ENCODE measurements at regions not wholly inside any gene's neighbourhood (a gene's known extent, or its start where the extent isn't known, plus 50 kb on each side); places are given as distances from the start of the nearest gene placed in this dataset.

DNA sequence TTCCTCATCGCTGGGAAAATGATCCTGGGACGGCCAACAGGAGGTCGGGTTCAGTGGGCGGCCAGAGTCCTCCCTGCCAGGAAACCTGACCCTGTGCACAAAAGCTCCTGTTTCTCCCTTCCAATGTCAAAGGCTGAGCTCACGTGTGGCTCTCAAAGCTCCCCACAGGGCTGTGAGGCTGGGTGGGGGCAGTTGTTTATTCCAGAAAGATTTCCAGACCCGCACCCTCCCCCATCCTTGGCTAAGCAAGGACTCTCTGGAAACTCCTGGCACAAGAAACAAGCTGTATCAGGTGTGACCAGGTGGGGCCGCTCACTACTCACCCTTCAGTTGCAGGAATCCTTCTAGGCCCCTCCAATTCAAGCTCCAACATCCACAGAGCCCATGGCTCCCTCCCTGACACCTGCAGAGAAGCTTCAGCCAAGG lies 131.9 kb downstream of the SHANK2 start:
- DNase-seq, result no peak

DNA sequence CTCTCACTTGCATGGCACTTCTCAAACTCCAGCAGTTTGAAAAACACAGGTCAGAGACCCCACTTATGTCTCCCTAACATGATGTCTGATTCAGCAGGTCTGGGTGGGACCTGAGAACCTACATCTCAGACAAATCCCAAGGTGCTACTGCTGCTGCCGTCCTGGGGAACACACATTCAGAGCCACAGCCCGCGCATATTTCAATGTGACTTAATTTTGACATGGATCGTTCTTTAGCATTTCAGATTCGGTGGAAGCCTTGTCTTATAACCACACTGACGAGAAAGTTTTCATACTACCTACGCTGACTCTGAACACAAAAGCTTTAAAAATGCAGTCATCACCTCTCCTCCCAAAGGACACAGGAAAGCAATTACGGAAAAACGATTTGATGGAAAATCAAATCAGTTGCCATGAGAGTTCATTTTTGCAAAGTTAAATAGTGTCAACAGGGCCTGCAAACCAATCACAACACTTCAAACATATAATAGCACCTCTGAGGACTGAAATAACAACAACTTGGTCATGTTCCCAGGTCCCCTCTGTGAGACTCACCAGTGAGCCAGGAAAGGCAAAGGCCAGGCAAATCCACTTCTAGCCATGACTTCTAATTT lies 132.6 kb downstream of the SHANK2 start:
- no peak for DNase-seq

DNA sequence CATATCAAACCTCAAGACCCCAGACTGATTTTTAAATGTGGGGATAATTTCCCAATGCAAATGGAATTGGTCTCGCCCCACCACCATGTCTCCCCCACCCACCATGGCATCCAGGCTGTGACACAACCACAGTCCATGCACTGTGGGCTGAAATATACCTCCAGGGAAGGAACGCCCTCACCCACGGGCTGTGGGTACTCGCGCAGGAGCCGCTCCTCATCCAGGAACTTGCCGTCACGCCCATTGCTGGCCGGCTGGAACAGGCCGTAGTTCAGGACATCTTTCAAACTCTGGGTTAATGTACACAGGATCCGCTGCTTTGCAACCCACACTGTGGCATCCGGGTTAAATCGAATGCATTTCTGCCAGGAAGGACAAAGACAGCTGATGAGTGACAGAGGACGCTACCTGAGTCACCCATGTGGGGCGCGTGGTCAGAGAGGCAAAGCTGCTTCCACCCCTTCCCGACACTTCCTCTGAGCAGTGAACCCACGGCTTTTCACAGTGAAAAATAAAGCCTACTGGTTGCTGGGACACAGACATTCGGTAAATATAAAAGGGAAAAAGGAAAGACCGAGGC lies 133.6 kb downstream of the SHANK2 start:
- DNase-seq, result no peak

DNA sequence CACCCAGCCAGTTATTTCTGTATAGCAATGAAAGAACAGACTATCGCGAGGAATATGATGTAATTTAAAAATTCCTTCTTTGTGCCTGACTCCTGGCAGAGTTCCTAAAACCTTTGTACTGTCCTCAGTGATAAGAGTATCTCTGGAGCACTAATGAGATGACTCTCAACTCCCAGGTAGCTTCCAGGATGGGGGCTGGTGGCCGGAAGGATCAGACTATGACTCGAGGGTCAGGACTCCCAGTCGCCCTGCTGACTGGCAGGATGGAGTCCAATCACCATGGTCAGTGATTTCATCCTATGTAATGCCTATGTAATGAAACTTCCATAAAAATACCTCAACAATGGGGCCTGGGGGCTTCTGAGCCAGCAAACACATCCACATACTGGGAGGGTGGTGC lies 135.1 kb downstream of the SHANK2 start:
- peak; percentile 44 for DNase-seq

DNA sequence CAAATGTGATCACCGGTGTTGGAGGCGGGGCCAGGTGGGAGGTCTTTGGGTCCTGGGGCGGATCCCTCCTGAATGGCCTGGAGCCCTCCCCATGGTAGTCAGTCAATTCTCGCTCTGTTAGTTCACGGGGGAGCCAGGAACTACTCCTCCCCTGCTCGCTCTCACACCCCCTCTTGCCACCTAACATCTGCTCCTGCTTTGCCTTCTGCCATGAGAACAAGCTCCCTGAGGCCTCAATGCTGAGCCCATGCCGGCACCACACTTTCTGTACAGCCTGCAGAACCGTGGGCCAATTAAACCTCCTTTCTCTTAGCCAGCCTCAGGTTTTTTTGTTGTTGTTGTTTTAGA lies 135.7 kb downstream of the SHANK2 start:
- no peak for DNase-seq

DNA sequence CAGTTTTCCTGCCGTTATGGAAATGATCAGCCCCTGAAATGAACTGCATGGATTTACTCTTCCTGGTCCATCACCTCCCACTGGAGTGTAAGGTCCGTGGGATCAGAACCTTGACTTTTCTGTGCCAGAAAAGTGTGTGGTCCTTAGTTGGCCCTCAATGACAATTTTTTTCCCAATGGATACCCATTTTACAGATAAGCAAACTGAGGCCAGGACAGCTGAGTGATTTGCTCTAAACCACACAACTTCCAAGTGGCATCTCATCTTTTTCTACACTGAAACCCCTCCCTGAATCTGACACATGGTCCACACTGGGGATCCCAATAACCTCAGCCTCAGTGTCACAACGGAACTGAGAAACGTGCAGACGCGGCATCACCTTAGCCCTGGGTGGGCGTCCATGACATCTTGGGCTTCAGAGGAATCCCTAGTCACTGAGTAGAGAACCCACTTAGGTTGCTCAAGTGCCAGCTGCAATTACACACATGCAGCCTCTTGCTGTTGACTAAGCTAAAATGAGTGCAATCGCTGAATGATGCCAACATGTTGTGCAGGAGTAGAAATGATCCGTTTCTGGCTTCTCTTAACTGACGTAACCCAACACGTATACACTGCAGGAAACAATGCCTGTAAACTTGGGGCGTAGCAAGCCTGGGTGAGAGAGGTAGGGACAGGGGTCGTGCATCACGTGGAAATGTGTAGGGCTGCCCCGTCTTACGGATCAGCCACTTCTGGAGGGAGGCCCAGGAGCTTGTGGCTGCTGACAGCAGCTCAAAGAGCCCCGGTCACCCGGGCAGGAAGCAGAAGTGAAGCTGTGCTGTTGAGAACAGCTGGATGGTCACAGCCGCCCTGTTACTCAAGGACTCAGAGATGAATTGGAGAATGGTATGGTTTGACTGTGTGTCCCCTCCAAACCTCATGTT lies 136.3 kb downstream of the SHANK2 start:
- DNase-seq, result no peak

DNA sequence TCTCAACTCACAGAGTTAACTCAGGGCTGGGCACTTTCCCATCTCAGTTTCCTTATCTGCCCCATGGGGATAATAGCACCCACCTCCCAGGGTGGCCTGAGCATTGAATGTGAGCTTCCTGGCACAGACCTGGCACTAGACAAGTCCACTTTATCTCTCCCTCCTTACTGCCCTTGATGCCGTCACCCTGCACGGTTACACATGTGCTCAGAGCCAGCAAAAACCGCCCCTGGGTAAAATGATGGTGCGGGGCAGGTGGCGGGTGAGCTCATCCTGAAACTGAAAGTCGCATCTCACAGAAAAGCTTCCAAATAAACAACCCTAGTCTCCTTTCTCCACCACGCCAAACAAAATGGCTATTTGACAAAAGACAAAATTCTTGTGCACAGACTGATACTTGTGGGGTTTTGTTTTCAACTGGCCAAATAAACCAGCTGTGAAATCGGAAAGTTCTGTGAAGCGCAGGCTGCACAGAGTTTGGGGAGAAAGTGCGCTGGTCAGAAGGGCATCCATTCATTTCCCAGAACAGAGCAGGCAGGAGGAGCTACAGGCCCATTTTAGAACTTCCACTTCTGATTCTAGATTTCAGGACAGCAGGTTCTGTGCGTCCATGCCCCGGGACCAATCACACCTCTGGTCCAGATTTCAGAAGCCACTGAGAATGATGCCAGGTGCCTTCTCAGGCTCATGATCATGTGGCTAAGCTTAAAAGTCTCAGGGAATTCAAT lies 138.1 kb downstream of the SHANK2 start:
- no peak for DNase-seq

DNA sequence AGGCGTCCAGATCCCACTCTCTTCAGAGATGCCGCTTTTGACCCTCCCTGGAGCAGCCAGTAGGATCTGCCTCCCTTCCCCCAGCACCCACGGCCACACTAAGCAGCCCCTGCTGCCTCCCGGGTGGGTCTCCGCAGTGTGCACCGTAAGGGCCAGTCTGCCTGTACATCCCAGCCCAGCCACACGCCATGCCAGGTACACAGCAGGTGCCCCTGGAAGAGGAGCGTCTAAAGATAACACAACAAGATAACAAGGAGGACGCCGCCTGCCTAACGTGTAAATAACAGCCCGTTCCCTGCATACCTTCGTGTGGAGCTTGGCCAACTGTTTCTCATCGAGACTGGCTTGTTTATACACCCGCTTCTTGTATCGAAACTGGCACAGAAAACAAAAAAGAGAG lies 139.4 kb downstream of the SHANK2 start:
- no peak for DNase-seq

DNA sequence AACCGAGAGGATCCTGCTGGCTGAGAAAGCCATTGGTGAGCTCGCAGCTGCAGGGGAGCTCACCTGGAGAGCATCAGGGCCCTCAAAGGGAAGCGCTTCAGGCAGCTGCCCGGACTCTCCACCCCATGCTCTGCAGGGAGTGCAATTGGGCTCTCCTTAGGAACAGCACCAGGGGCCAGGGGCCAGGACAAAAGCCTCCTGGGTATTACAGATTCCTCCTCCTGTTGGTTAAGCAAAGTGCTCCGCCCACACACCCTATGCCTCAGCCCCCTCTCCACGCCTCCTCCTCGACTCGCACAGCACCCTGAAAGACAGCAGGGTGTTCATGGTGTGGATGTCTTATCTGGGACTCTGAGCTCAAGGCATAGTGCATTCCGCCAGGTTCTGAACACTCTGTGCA lies 139.9 kb downstream of the SHANK2 start:
- DNase-seq, result no peak

DNA sequence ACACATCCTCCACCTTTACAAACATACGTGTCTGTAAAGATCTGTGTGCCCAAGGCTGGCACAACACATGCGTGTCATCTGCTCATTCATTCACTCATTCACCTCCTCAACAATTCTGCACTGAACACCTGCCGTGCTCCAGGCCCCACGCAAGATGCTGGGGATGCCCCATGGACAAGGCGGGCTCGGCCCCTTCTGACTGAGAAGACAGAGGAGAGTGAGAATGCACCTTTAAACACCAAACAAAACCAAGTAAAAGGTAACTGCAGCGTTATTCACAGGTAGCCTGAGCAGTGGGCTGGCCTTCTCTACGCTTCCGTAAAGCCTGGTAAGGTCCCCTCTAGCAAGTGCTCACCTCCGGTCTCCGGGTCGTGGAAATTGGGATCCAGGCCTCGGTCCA lies 142.8 kb downstream of the SHANK2 start:
- no peak for DNase-seq

DNA sequence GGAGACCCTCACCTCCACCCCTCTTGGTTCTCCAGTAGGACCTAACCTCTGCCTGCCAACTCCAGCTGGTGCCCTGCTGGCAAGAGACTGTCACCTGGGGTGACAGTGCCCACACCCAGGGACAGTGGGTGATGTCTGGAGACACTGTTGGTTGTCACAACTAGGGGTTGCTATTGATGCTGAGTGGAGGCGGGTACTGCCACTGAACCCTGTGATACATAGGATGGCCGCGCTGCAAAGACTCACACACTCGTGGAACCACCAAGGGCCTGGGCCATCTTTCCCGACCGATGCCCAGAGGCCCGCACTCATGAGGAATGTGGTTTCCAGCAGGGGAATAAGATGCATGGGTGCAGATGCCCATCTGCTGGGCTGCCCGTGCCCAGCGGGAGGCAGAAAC lies 143.2 kb downstream of the SHANK2 start:
- DNase-seq, result no peak

DNA sequence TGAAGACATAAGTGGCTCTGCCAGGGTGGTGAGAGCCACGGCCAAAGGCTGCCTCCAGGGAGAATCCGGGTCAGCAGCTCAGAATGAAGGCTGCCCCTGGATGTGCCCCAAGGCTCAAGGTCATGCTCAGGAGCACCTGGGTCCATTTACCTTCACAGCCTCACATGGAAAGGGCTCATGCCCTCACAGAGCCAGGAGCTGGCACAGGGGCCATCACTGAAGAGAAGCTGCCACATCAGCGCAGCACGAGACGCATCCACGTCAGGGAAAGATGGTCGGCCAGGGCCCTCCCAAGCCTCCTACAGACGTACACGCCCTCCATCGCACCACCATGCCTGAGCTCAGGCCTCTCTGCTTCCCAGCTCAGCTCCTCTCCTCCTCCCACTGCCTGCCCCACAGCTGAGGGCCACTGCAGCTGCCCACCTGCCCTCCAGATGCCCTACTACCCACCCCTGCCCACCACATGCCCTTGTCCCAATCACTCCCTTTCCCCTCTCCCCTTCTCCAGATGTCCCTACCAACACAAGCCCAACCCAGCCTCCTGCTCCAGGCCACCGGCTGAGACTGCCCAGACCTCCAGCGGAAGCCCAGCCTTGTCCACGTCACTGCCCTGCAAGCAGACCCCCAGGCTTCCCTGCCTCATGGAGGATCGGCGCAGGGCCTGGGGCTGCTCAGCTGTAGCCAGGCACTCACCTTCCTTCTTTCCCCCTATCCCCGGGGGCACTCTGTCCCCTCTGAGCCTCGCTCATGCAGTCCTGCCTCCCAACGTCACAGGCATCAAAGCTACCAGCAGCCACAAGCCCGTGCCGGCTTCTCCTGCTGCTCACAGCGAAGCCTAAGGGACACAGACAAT lies 144.1 kb downstream of the SHANK2 start:
- DNase-seq, result no peak

DNA sequence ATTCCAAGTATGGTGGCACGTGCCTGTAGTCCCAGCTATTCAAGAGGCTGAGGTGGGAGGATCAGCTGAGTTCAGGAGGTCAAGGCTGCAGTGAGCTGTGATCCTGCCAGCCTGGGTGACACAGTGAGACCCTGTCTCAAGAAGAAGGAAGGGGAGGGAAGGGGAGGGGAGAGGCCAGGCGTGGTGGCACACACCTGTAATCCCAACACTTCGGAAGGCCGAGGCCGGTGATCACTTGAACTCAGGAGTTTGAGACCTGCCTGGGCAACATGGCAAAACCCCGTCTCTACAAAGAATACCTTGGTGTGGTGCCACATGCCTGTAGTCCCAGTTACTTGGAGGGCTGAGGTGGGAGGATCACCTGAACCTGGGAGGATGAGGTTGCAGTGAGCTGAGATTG lies 145.7 kb downstream of the SHANK2 start:
- DNase-seq, result no peak

DNA sequence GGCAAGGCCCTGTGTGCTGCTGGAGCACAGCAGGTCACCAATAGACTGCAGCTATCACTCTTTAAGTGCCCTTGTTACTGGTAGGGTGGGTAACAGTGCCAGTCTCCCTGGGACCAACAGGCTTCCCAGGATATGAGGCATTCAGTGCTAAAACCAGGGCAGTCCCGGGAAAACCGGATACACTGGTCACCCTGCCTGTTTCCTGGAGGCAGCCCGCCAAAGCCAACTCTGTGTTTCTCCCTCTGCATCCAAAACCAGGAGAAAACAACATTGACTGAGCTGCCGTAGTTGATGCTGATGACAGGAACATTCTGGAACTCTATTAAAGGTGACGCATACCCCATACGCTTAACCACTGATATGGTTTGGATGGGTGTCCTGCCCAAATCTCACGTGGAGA lies 149.1 kb downstream of the SHANK2 start:
- no peak for DNase-seq

DNA sequence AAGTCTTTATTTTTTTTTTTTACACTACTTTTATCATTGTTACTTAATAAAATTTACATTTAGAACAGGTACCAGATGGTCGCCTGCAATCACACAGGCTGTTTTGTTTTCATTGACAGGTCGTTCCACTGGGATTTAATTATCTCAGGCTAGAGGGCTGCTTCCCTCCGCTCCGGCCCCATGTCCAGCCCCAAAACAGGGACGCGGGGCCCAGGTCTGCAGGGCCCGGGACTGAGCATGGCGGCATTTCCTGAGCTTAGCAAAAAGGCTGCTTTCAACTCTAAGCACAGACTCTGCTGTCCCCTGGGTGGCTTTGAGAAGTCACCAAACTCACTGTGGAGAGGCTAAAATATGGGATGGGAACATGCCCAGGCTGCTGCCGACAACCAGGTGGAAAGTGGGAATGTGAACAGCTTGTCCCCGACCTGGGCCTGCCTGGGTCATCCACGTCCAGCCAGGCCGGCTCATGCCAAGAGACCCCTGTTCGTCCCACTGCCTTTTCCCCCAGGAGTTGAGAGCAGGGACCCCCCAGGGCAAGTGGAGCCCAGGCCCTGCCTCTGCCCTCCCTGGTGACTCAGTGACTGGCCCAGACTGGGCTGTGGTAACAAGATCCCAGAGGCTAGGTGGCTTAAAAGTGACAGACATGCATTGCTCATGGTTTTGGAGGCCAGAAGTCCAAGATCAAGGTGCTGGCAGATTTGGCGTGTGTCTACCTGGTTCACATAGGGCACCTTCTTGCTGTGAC lies 150.0 kb downstream of the SHANK2 start:
- no peak for DNase-seq

DNA sequence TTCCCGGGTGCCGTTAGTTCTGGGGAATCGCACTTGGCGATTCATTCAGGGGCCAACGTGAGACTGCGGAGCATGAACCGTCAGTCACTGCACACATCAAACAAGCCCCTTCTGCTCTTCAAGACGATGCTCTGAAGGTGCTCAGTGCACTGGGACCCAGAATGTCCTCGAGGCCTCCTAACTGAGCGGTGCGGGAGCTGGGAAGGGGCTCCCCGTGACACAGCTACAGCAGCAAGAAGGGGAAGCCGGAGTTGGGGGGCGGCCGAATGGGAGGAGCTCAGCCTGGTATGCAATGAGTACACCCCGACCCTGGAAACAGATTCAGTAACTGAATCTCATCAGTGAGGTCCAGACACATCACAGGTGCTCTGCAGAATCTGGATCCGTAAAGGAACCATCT lies 150.8 kb downstream of the SHANK2 start:
- DNase-seq, result no peak

DNA sequence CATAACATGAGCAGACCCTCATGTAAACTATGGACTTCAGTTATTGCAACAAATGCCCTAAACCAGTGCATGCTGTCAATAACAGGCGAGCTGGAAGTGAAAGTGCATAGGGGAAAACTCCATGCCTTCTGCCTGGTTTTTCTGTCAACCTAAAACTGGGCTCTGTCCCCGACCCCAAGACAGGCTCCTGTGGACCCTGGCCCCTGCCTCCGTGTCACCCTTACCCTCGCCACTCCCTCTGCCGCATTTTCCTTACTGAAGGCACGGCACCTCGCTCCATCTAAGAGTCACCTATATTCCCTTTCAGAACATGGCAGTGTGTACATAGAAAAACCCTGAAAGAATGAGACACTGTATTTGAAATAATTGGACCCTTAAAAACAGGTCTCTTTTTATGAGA lies 151.3 kb downstream of the SHANK2 start:
- no peak for DNase-seq

DNA sequence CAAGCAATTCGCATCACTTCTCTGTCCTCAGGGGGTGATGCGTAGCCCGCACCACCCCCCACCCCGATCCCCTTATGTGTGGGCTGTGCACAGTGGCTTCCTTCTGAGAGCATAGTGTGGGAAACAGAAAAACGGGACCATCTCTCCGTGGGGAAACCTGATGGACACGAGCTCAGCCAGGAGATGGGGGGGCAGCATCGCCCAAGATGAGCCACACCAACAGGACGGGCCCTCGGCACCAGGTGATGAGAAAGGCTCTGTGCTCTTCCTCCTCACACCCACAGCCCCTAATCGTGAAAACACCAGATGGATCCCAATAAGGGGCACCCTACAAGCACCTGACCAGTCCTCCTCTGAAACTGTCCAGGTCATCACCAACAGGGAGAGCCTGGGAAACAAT lies 153.6 kb downstream of the SHANK2 start:
- no peak for DNase-seq

DNA sequence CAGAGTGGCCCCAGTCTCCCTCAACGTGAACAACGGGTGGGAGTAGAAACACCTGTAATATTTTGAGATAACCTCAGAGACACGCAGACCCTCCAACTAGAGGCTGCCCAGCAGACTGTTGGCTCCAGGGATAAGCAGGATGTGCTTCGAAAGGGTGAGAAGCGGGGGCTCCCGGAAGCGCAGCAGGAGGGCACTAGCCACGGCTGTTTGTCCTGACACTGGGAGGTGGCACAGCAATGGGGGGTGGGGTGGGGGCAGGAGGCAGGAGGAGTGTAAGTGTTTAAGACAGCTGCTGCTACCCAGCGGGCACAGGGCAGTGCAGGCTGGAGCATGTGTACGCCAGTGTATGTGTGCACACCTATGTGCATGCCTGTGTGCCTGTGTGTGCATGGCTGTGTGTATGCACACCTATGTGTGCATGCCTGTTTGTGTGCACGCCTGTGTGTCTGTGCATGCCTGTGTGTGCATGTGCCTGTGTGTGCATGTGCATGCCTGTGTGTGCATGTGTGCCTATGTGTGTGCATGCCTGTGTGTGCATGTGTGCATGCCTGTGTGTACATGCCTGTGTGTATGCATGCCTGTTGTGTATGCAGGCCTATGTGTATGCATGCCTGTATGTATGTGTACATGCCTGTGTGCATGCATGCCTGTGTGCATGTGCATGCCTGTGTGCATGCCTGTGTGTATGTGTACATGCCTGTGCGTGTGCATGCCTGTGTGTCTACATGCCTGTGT lies 154.7 kb downstream of the SHANK2 start:
- no peak for DNase-seq

DNA sequence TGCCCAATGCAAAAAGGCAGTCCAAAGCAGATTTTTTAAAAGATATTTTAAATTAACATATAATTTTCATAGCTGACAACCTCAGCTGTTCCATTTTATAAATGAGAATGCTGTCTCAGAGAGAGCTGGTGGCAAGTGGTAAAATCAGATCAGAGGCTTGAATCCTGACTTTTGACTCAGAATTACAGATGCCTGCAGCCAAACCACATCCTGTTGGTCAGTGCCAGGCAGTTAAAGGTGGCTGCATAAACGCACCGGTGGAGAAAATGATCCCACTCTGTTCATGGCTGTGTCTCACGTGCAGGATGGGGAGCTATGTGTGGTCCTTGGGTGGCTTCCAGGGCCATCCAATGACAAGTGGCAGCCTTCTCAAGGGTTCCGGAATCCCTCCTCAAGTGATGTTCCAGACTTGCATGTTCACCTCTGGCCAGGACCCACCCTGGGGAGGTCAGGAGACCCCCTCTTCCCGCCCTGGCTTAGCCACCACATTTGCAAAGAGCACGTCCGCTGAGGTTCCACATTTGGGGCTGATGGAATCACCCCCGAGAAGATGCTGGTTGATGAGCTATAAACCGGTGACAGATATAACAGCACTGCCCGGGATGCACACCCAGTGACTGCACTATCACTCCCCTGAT lies 155.5 kb downstream of the SHANK2 start:
- no peak for DNase-seq

All from NCI-H226 (cell line).